Heart right ventricle (tissue), 16 donors: ENCODE measurements at regions not wholly inside any gene's neighbourhood (a gene's known extent, or its start where the extent isn't known, plus 50 kb on each side); places are given as distances from the start of the nearest gene placed in this dataset.

Source experiments
- ATAC-seq, 8 donors: fragments of 200-7000 bp; cut with Tn5 transposase; one replicate each; pipeline ENCODE4 v1.9.1; 2020; ENCODE audit warnings: mild to moderate bottlenecking in 8 of 8, moderate library complexity in 8 of 8, moderate number of reproducible peaks in 1 of 8
- DNase-seq, 2 donors: peaks; one replicate each; pipeline ENCODE4 v3.0.0-alpha.2; 2020
- H3K27ac ChIP-seq, 10 donors: fragments of 200-600 bp; sonication (generic) in 2 of 10; one replicate each; pipeline versions ENCODE4 v1.5.0 to v1.8.0; 2020 to 2022; ENCODE audit warnings: mild to moderate bottlenecking in 3 of 10
- H3K27me3 ChIP-seq, 7 donors: fragments of 200-600 bp; one replicate each; pipeline ENCODE4 v1.8.0; 2021 to 2022; ENCODE audit warnings: mild to moderate bottlenecking in 2 of 7
- H3K36me3 ChIP-seq, 9 donors: fragments of 200-600 bp; sonication (generic) in 1 of 9; one replicate each; pipeline versions ENCODE4 v1.5.0 to v1.8.0; 2020 to 2022; ENCODE audit warnings: mild to moderate bottlenecking in 2 of 9
- H3K4me1 ChIP-seq, 9 donors: fragments of 200-600 bp; sonication (generic) in 1 of 9; one replicate each; pipeline versions ENCODE4 v1.5.0 to v1.8.0; 2020 to 2022; ENCODE audit warnings: mild to moderate bottlenecking in 4 of 9
- H3K4me3 ChIP-seq, 10 donors: fragments of 200-600 bp; sonication (generic) in 2 of 10; one replicate each; pipeline versions ENCODE4 v1.5.0 to v1.8.0; 2020 to 2022; ENCODE audit warnings: mild to moderate bottlenecking in 7 of 10, moderate library complexity in 2 of 10
- H3K9me3 ChIP-seq, 11 donors: fragments of 200-600 bp in 10 of 11; sonication (generic) in 2 of 11; one replicate each; pipeline versions ENCODE4 v1.5.0 to v1.8.0; 2013 to 2022; ENCODE audit warnings: mild to moderate bottlenecking in 2 of 11, control low read depth in 1 of 11, moderate library complexity in 1 of 11
- CTCF ChIP-seq, 9 donors: fragments of 200-600 bp; sonication (generic) in 2 of 9; IDR thresholded peaks; one replicate each; pipeline versions ENCODE4 v1.5.0 to v1.8.0; 2021 to 2022; ENCODE audit warnings: antibody characterized with exemption in 9 of 9, mild to moderate bottlenecking in 5 of 9, moderate library complexity in 1 of 9
- WGBS, 2 donors: extraction: QIAGEN DNeasy Blood & Tissue Kit; methylation state at CpG; one replicate each; pipeline ENCODE4 v1.1.7; 2013; ENCODE audit warnings: inconsistent platforms in 1 of 2; 5-methylcytosine and 5-hydroxymethylcytosine counted together
- intact Hi-C, 10 donors: fragments of 100-400 bp; cut with DNase I; formaldehyde crosslinking; loops; one replicate each; pipeline versions ENCODE4 v1.11.1 to v1.14.2; 2022
- donor health status: Arrhythmogenic right ventricular cardiomyopathy.
- donor health status: ischemic (EF 13 %, LVEDD 7.1; RV severe dilation, severe dysfunction).
- donor health status: healthy with polysubstance abuse.
- donor health status: DM: no; HTN: yes; CAD: no.
- donor health status: DM: no; HTN: no; CAD: no.
- donor health status: ischemic (EF 25% LVEDD 6.9; RV normal size, moderate dysfunction).
- donor health status: ischemic (EF 25% LVEDD 5.7; RV mildly dilated, moderate dysfunction).
- donor health status: healthy.
- donor health status: DM: yes; HTN: yes; CAD: no.
- donor health status: Ischemic cardiomyopathy.
- donor health status: ischemic (EF 35%, LVEDD 5.7; RV mildly dilated, moderate dysfunction).
- donor health status: nonischemic (EF 11% LVEDD 7.7; RV severe dilation, severe dysfunction).
- donor health status: DM: yes; HTN: yes; CAD: no.
- donor health status: PGD.
- donor health status: ischemic (EF 29% LVEDD 5.4; RV normal size, mild dysfunction).
- donor health status: nonischemic (EF 23%, LVEDD 6.1; RV moderate dilation, normal function).

- DNase-seq = no peak
- Histone ChIP-seq H3K36me3 (no peaks in the 10 kb centered on the region), H3K9me3 (peaks cover 0 to 12% (median 0%) of the 10 kb centered on the region in 11 donors), H3K4me1 (no peaks in the 10 kb centered on the region), H3K4me3 (no peak overlapping the region), H3K27ac (no peak overlapping the region), H3K27me3 (no peaks in the 10 kb centered on the region)
- TF ChIP-seq CTCF (IDR thresholded peaks at IDR 0.05) = no peak
- intact Hi-C loops = no loop called here
- no peak for ATAC-seq
These were observed 78.6 kb upstream of the FAM174A start for GRCh38 chr5:100456615-100457014.

- Histone ChIP-seq H3K4me1 (no peaks in the 10 kb centered on the region), H3K27ac (no peak overlapping the region), H3K4me3 (no peak overlapping the region), H3K9me3 (peaks cover 0 to 11% (median 5%) of the 10 kb centered on the region in 11 donors), H3K27me3 (no peaks in the 10 kb centered on the region), H3K36me3 (no peaks in the 10 kb centered on the region)
- intact Hi-C loops = no loop called here
- ATAC-seq (no peak), DNase-seq (no peak)
- TF ChIP-seq CTCF (IDR thresholded peaks at IDR 0.05) = no peak
These were observed 83.0 kb upstream of the FAM174A start for GRCh38 chr5:100452126-100452525.

GRCh38 chr5:100448111-100448528 is 87.1 kb upstream of the FAM174A start:
- DNase-seq (no peak), ATAC-seq (no peak)
- H3K9me3 ChIP-seq = peaks cover 0 to 11% (median 5%) of the 10 kb centered on the region in 11 donors
- 68 to 81% methylated on average over 3 of the region's 3 CpGs for WGBS, 2 donors
- no peaks in the 10 kb centered on the region for H3K36me3 ChIP-seq
- intact Hi-C loops = no loop called here
- no peak for TF ChIP-seq CTCF (IDR thresholded peaks at IDR 0.05)
- no peak overlapping the region for H3K27ac ChIP-seq
- no peaks in the 10 kb centered on the region for H3K27me3 ChIP-seq
- no peak overlapping the region for H3K4me3 ChIP-seq
- no peaks in the 10 kb centered on the region for H3K4me1 ChIP-seq

DNA sequence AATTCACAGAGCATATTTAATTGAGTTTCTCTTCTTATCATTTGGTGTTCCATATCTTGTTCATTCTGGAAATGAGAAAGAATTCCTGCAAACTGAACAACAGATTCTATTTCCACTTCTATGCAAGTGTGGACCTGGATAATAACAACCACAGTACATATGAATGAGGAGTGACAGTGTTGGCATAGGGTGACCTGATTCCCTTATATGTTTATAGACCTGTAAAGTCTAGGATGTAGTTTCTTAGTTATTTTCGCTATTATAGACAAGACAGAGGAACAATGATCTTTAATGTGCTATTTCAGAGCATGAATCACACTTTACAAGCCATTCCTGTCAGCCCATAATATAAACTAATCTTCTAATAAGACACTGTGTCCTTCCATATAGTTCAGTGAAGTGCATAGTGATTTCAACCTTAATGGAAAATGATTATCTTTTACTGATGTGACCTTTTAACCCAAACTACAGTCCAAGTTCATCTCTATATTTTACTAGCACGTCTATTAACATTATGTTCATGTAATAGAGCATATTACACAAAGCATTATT is 88.2 kb upstream of the FAM174A start:
- ATAC-seq = no peak
- intact Hi-C loops = no loop called here
- DNase-seq = no peak
- Histone ChIP-seq H3K4me1 (no peaks in the 10 kb centered on the region), H3K4me3 (no peak overlapping the region), H3K27ac (no peak overlapping the region), H3K9me3 (peaks cover 0 to 9% (median 5%) of the 10 kb centered on the region in 11 donors), H3K27me3 (no peaks in the 10 kb centered on the region), H3K36me3 (no peaks in the 10 kb centered on the region)
- 75 to 80% methylated on average over 2 of the region's 2 CpGs for WGBS, 2 donors
- TF ChIP-seq CTCF (IDR thresholded peaks at IDR 0.05) = no peak
